Liver (tissue), 3 donors: ENCODE measurements at regions not wholly inside any gene's neighbourhood (a gene's known extent, or its start where the extent isn't known, plus 50 kb on each side); places are given as distances from the start of the nearest gene placed in this dataset.

Source experiments
- ATF3 ChIP-seq: IDR thresholded peaks from 2 replicates; pipeline ENCODE4 v1.6.1; 2016; ENCODE audit warnings: antibody characterized with exemption
- CTCF ChIP-seq: fragments of 150-350 bp; IDR thresholded peaks from 2 replicates; pipeline ENCODE4 v1.5.1; 2017; ENCODE audit warnings: improper control_type of control experiment, low read depth, low read length; ENCODE audit not compliant: missing input control
- EGR1 ChIP-seq, 2 donors: IDR thresholded peaks; 2 replicates each; pipeline ENCODE4 v1.6.1; 2016 to 2018; ENCODE audit warnings: antibody characterized with exemption in 2 of 2, low read depth in 2 of 2
- JUND ChIP-seq, 2 donors: IDR thresholded peaks; 2 replicates each; pipeline ENCODE4 v1.6.1; 2016; ENCODE audit warnings: antibody characterized with exemption in 2 of 2
- RAD21 ChIP-seq, 2 donors: IDR thresholded peaks; 2 replicates each; pipeline ENCODE4 v1.6.1; 2016; ENCODE audit warnings: antibody characterized with exemption in 2 of 2, mild to moderate bottlenecking in 2 of 2
- SP1 ChIP-seq: IDR thresholded peaks from 2 replicates; pipeline ENCODE4 v1.6.1; 2018; ENCODE audit warnings: antibody characterized with exemption, mild to moderate bottlenecking
- TAF1 ChIP-seq: conservative IDR thresholded peaks from 2 replicates; pipeline ENCODE4 v1.6.1; 2016; ENCODE audit warnings: antibody characterized with exemption, mild to moderate bottlenecking
- YY1 ChIP-seq: IDR thresholded peaks from 2 replicates; pipeline ENCODE4 v1.6.1; 2016; ENCODE audit warnings: antibody characterized with exemption, mild to moderate bottlenecking
- TF ChIP-seq, protein P1 (sequence below): IDR thresholded peaks from 2 replicates; pipeline ENCODE4 v1.6.1; 2016; ENCODE audit warnings: antibody characterized with exemption, mild to moderate bottlenecking
- donor health status: healthy.
- donor health status: healthy.

GRCh38 chr12:66047411-66048021 lies 83.0 kb downstream of the LLPH start:
- TF ChIP-seq, protein P1, sequence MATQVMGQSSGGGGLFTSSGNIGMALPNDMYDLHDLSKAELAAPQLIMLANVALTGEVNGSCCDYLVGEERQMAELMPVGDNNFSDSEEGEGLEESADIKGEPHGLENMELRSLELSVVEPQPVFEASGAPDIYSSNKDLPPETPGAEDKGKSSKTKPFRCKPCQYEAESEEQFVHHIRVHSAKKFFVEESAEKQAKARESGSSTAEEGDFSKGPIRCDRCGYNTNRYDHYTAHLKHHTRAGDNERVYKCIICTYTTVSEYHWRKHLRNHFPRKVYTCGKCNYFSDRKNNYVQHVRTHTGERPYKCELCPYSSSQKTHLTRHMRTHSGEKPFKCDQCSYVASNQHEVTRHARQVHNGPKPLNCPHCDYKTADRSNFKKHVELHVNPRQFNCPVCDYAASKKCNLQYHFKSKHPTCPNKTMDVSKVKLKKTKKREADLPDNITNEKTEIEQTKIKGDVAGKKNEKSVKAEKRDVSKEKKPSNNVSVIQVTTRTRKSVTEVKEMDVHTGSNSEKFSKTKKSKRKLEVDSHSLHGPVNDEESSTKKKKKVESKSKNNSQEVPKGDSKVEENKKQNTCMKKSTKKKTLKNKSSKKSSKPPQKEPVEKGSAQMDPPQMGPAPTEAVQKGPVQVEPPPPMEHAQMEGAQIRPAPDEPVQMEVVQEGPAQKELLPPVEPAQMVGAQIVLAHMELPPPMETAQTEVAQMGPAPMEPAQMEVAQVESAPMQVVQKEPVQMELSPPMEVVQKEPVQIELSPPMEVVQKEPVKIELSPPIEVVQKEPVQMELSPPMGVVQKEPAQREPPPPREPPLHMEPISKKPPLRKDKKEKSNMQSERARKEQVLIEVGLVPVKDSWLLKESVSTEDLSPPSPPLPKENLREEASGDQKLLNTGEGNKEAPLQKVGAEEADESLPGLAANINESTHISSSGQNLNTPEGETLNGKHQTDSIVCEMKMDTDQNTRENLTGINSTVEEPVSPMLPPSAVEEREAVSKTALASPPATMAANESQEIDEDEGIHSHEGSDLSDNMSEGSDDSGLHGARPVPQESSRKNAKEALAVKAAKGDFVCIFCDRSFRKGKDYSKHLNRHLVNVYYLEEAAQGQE: no peak
- no peak for TF ChIP-seq CTCF
- TF ChIP-seq ATF3: no peak
- TF ChIP-seq RAD21 (IDR thresholded peaks at IDR 0.05): no peak
- TF ChIP-seq YY1: no peak
- TF ChIP-seq JUND (IDR thresholded peaks at IDR 0.05): no peak
- no peak for TF ChIP-seq EGR1 (IDR thresholded peaks at IDR 0.05; ENCODE audit: low read depth in 2 of 2)
- no peak for TF ChIP-seq TAF1
- TF ChIP-seq SP1: no peak
